HG03060 (cell line): ENCODE measurements at regions not wholly inside any gene's neighbourhood (a gene's known extent, or its start where the extent isn't known, plus 50 kb on each side); places are given as distances from the start of the nearest gene placed in this dataset.

Source experiments
- ATAC-seq: cut with Tn5 transposase; IDR thresholded peaks from one replicate; pipeline ENCODE4 v1.9.1; 2021; ENCODE audit warnings: low read depth, moderate number of reproducible peaks; ENCODE audit not compliant: unreplicated experiment

- no peak for ATAC-seq
Measured at GRCh38 chr3:83971666-83972065, 987.1 kb upstream of the CADM2 start.

- ATAC-seq = no peak
Measured at GRCh38 chr3:84008623-84009022, 950.2 kb upstream of the CADM2 start.

- no peak for ATAC-seq
Measured at GRCh38 chr3:84023842-84024241, 934.9 kb upstream of the CADM2 start.

- no peak for ATAC-seq
Measured at GRCh38 chr3:84039099-84039498, 919.7 kb upstream of the CADM2 start.

- no peak for ATAC-seq
Measured at GRCh38 chr3:84042399-84043106, 916.2 kb upstream of the CADM2 start.

- no peak for ATAC-seq
Measured at GRCh38 chr3:84066915-84067314, 891.9 kb upstream of the CADM2 start.

- ATAC-seq = no peak
Measured at GRCh38 chr3:84073664-84074063, 885.1 kb upstream of the CADM2 start.

GRCh38 chr3:84074767-84075166 lies 884.0 kb upstream of the CADM2 start:
- ATAC-seq = no peak

- no peak for ATAC-seq
Measured at GRCh38 chr3:84077479-84077878, 881.3 kb upstream of the CADM2 start.

GRCh38 chr3:84082726-84083125 lies 876.1 kb upstream of the CADM2 start:
- ATAC-seq = no peak

- no peak for ATAC-seq
Measured at GRCh38 chr3:84092907-84093306, 865.9 kb upstream of the CADM2 start.

GRCh38 chr3:84096188-84096587 lies 862.6 kb upstream of the CADM2 start:
- no peak for ATAC-seq

GRCh38 chr3:84100861-84101260 lies 857.9 kb upstream of the CADM2 start:
- no peak for ATAC-seq

GRCh38 chr3:84108442-84108971 lies 850.3 kb upstream of the CADM2 start:
- ATAC-seq = no peak

- no peak for ATAC-seq
Measured at GRCh38 chr3:84109911-84110310, 848.9 kb upstream of the CADM2 start.

- no peak for ATAC-seq
Measured at GRCh38 chr3:84110787-84111186, 848.0 kb upstream of the CADM2 start.

GRCh38 chr3:84125201-84125721 lies 833.5 kb upstream of the CADM2 start:
- no peak for ATAC-seq

GRCh38 chr3:84125760-84126159 lies 833.0 kb upstream of the CADM2 start:
- no peak for ATAC-seq

- ATAC-seq = no peak
Measured at GRCh38 chr3:84126160-84126559, 832.6 kb upstream of the CADM2 start.

GRCh38 chr3:84128024-84128423 lies 830.8 kb upstream of the CADM2 start:
- ATAC-seq = no peak

GRCh38 chr3:84136425-84136824 lies 822.4 kb upstream of the CADM2 start:
- no peak for ATAC-seq

- no peak for ATAC-seq
Measured at GRCh38 chr3:84140631-84141030, 818.2 kb upstream of the CADM2 start.
